Tongue (tissue), 1 donor: ENCODE measurements at regions not wholly inside any gene's neighbourhood (a gene's known extent, or its start where the extent isn't known, plus 50 kb on each side); places are given as distances from the start of the nearest gene placed in this dataset.
"Not testable (repeated sequence)": the region's sequence is repeated elsewhere in the genome, so short reads cannot be mapped to it uniquely, and the experiment has no call there.

Experiments
- DNase-seq: peaks from one replicate; pipeline ENCODE4 v3.0.0-alpha.2; 2015

DNA sequence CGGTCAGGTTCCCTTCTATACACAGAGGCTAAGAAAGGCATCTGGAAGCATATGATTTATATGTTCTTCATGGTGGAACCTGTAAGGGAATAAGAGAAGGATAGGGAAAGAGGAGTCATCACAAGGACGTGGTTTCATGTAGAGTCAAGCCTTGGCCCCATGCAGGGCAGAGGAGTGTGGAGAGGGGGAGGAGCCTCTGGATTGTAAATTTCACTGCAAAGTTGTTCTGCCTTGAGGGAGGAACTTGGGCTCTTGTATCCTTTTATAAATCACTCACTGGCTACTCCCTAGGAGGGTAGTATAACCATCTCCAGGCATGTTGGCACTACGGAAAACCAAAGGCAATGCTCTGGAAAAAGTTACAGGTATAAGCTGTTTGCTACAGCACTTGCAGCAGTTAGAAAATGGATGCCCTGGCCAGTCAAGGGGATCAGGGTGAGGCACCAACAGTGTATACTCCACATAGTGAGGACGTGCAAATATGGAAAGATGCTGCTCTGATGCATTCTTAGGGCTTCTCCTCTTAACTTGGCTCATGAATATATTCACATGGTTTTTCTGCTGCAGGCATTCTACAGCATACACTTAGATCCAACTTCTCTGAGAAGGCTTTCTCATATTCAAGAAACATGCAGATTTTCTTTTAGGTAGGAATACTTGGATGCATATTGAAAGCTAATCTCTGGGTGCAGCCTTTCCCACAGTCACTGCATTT is 60.3 kb upstream of the ZNF81 start:
- DNase-seq: no peak

GRCh38 chrX:47772764-47773163 is 63.9 kb upstream of the ZNF81 start:
- no peak for DNase-seq

- no peak for DNase-seq
Observed at GRCh38 chrX:47771473-47771872, 65.2 kb upstream of the ZNF81 start.

DNA sequence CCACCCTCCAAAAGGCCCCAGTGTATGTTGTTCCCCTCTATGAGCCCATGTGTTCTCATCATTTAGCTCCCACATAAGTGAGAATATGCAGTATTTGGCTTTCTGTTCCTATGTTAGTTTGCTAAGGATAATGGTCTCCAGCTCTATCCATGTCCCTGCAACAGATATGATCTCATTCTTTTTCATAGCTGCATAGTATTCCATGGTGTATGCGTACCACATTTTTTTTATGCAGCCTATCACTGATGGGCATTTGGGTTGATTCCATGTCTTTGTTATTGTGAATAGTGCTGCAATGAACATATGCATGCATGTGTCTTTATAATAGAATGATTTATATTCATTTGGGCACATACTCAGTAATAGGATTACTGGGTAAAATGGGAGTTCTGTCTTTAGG is 73.9 kb upstream of the ZNF81 start:
- not testable (repeated sequence) for DNase-seq

GRCh38 chrX:47752685-47753084 is 84.0 kb upstream of the ZNF81 start:
- DNase-seq: no peak

DNA sequence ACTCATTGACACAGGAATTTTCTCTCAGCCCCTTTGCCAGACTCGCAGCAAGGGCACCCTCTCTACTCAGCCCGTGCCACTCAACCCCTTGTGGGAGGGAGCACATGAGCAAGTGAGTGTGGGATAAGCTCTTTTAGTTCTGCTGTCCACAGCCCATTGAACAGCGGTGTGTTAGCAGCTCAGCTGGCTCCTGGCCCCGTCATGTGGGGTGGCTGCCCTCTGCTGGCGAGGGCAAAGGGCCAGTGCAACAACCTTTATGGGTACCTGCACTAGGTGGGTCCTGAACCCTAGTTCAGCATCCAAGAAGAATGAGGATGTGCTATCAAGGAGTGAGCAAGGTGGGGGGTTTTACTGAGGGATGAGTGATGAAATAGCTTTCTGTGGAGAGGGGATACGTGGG is 85.0 kb upstream of the ZNF81 start:
- DNase-seq: peak; percentile 1

DNA sequence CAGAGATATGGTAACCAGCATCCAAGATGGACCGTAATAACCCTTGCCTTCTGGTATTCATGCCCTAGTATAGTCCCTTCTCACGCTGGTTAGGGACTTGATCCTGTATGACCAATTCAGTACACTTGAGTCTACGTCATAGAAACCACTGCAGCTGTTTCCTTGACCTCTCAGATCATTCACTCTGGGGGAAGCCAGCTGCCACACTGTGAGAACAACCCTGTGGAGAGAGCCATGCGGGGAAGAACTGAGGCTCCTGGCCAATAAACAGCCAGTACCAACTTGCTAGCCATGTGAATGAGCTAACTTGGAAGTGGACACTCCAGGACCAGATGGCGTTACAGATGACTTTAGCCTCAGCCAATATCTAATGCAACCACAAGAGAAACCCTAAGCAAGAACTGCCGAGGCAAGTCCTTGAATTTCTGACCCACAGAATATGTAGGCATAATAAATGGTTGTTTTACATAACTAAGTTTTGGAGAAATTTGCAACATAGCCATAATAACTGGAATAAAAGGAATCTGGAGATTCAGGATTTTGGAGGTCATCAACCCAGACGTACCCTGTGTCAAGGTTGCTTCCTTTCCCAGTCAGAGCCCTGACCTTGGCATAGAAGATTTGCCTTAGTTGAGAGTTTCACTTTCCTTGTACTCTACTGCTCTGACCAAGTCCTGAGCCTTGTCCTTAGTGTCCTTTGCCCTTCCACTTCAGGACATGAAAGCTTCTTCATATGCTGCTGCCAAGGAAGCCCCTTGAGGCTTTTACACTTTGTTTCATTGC is 87.3 kb upstream of the ZNF81 start:
- DNase-seq: peak; percentile 84

DNA sequence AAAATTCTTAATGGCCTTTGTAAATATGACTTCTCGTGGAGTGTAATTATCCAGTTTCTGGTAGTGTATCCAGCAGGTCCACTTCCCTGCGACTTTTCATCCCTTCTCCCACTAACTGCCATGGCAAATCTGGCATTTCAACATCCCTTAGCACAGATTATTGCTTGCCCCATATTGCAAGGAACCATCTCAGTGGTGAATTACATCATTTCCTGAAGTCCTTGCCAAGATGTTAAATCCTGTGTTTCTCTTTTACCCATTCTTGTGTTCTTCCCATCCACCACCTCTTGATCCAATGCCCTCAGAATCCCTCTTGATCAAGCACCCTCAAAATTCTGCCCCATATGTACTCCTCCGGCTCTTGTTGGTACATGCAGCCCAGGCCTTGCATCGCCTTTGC is 88.1 kb upstream of the ZNF81 start:
- DNase-seq: peak; percentile 18

GRCh38 chrX:47746446-47746845 is 87.5 kb upstream of the UXT start:
- DNase-seq: peak; percentile 5

DNA sequence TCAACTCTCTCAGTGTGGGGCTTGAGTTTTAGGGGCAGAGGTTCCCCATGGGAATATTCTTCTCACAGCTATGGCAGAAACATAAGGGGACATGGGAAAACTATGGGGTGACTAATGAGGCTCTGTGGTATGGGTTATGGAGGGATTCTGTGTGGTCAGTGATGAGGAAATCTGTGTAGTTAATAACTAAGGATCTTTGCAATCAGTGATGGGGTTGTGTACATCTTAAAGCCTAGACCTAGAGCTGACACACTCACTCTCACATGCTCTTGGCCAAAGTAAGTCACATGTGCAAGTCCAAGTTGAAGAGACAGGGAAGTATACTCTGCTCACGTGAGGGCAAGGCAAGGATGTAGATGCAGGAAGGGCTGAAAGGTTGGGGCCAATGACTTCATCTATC is 86.4 kb upstream of the UXT start:
- DNase-seq: no peak

GRCh38 chrX:47743504-47743903 is 84.5 kb upstream of the UXT start:
- no peak for DNase-seq

GRCh38 chrX:47738870-47739269 is 79.9 kb upstream of the UXT start:
- DNase-seq: not testable (repeated sequence)

DNA sequence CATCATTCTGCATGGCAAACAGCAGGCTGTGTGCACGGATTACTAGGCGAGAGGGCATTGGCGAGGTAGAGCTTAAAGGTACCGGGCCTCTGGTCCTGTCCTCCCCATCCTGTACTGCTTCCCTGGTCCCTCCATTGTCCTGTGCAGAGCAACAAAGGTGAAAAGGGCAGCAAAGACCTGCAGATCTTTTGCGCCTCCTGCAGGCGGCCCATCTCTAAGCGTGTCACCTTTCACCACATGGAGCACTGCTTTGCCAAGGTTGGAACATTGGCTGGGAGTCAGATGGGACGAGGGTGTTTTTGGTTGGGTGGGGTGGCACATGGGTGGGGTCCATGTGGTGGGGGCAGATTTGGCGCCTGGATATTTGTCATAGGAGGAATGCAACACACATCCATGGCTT is 64.7 kb upstream of the UXT start:
- no peak for DNase-seq

GRCh38 chrX:47723083-47723482 is 64.1 kb upstream of the UXT start:
- no peak for DNase-seq

DNA sequence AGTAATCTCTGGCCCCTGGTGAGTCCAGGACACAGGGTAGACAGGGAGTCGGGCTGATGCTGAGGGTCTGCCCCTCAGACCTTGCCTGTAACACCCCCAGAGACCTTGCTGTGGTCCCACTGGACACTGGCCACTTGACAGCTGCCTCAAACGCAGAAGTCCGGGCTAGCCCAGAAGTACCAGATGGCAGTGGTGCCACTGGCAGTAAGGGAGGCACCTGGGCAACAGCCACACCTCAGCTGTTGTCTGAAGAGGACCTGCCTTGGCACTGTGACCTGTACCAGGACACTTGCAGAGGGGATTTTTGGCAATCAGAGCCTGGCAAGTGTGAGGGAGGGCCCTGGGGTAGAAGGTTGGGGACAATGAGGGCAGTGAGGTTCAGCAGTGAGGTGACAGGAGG is 63.3 kb upstream of the UXT start:
- no peak for DNase-seq

GRCh38 chrX:47715078-47715477 is 56.1 kb upstream of the UXT start:
- DNase-seq: not testable (repeated sequence)

DNA sequence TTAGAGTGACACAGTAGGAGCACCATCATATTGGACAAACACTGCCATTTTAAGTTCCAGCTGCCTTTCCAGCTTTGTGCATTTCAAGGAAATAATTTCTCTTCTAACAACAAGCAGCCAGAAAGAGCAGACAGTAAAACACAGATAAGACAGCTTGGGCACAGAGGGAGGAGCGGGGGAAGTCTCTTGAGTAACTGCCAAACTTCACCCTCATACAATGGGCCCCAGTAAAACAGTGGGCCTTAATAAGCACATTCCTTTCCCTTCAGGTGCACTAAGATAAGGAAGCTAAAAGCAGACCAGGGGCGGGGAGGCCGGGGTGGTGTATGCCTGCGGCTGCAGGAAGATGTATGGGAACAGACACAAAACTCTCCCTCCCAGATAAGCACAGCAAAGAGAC is 53.7 kb upstream of the UXT start:
- not testable (repeated sequence) for DNase-seq

GRCh38 chrX:47710252-47710651 is 51.3 kb upstream of the UXT start:
- no peak for DNase-seq
